GM21447 (cell line): ENCODE measurements at regions not wholly inside any gene's neighbourhood (a gene's known extent, or its start where the extent isn't known, plus 50 kb on each side); places are given as distances from the start of the nearest gene placed in this dataset.
"Not testable (repeated sequence)": the region's sequence is repeated elsewhere in the genome, so short reads cannot be mapped to it uniquely, and the experiment has no call there.

Experiments
- ATAC-seq: cut with Tn5 transposase; IDR thresholded peaks from one replicate; pipeline ENCODE4 v1.9.1; 2021; ENCODE audit not compliant: unreplicated experiment

DNA sequence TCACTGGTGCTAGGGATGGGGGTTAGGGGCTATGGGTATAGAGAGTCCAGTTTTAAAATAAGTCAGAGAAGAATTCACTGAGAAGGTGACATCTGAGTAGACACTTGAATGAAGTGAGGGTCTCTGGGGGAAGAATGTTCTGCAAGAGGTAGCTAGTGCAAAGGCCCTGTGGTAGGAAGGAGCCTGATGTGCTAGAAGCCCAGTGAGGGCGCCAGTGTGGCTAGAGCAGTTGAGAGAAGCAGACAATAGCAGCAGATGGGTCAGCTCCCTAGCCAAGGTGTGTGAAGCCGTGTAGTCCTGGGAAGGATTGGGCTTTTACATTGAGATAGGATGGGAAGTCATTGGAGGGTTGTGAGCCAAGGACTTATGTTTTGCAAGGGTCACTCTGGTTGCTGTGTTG is 105.8 kb upstream of the PELI1 start:
- no peak for ATAC-seq

DNA sequence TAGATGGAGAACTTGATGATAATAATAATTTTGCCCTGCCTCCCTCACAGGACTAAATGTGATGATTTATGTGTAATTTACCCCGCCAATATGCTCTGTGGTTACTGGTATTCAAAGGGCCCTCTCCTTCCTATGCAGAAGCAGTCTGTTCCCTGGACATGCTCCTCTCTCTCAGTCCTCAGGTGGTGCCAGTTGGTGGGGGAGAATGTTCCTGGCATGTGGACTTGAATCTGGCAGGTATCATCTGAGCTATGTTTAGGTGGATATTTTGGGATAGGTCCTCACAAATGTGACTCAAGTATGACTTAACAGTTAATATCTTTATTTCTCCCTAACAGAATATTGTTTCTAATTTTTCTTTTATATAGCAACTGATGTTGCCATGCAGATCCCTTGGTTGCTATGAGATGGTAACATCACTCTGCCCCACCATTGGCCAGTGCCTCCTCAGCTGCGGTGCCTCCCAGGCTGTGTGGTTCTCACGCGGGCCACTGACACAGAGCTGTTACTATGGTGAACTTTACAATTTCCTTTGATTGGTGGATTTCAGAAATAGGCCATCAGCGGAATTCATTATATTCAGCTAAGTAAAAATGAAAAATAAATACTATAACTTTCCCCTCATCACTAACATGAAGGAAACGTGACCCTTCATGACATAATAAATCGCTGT is 106.7 kb upstream of the PELI1 start:
- no peak for ATAC-seq

DNA sequence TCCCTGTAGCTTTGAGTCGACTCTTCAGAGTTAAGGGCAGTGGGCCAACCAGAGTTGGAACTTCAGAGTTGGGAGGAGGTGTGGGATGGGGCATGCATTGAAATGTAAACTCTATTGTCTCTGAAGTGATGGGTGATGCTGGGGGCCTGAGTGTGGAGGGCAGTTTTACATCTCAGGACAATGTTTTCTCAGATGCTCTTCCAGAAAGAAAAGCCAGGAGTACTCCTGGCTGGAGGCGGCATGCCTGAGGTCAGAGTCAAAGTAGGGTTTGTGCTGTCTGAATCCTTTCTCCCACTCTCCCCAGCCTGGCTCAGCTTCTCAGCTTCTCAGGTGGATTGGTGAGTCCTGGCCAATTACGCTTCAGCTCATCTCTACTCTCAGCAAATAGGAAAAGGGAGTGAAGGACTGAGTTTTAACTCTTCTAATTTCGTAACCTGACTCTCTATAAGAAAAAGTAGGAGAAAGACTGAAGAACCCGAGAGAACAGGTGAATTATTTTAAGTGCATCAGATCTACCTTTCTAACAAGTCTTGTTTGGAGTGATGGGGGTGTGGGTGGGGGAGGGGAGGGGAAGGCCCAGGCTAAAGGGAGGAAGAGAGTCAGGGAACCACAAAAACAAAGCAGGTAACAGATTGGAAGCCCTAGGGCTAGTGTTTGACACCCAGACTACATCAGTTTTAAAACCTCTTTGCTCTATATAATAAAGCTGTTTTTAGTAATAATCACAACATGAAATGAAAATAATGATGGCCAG is 107.5 kb upstream of the PELI1 start:
- ATAC-seq: no peak

DNA sequence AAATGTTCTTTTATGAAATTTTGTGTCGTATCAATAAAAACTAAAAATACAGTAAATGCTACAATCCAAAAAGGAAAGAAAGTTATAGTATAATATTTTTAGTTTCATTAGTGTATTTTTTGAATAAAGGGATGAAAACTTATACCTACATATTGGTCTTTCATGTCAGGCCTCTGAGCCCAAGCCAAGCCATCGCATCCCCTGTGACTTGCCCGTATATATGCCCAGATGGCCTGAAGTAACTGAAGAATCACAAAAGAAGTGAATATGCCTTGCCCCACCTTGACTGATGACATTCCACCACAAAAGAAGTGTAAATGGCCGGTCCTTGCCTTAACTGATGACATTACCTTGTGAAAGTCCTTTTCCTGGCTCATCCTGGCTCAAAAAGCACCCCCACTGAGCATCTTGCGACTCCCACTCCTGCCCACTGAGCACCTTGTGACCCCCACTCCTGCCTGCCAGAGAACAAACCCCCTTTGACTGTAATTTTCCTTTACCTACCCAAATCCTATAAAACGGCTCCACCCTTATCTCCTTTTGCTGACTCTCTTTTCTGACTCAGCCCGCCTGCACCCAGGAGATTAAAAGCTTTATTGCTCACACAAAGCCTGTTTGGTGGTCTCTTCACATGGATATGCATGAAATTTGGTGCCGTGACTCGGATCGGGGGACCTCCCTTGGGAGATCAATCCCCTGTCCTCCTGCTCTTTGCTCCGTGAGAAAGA is 108.2 kb upstream of the PELI1 start:
- ATAC-seq: not testable (repeated sequence)

DNA sequence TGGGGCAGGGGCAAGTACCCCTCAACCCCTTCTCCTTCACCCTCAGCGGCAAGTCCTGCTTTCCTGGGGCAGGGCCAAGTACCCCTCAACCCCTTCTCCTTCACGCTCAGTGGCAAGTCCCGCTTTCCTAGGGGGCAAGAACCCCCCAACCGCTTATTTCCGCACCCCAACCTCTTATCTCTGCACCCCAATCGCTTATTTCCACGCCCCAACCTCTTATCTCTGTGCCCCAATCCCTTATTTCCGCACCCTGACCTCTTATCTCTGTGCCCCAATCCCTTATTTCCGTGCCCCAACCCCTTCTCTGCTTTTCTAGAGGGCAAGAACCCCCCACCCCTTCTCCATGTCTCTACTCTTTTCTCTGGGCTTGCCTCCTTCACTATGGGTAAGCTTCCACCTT is 109.2 kb upstream of the PELI1 start:
- not testable (repeated sequence) for ATAC-seq

DNA sequence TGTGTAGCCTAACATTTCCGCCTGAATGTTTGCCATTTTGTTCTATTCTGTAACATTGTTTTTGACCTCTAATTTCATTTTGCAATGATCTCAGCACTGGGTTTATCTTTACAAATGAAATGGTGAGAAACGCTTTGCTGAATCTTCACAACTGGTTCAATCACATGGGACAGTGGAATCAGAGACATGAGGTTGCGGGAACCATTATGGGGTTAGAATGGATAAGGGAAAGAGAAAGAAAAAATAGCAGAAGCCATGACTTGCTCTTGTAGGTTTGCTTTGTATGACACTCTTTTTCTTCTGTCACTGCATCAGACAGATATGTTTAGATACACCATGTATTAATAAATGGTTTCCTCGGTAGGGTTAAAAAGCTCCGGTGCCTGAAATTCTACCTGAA is 114.3 kb upstream of the PELI1 start:
- ATAC-seq: no peak

DNA sequence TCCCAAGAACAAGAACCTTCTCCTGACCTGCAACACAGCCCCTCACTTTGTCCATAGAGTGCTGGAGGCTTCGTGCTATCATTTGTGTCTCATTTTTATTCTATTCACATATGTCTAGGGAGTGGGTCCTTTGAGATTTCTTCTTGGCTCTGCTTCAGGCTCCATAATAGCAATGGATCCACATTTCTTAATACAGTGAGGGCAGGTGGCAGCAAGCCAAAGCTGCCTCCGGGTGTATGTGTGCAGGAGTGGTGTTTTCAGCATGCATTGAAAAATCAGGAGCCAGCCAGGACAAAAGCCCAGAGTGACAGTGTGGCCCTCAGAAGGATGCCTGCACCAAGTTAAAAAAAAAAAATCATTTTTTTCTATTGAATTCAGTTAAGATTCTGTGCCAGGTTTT is 115.1 kb upstream of the PELI1 start:
- no peak for ATAC-seq

DNA sequence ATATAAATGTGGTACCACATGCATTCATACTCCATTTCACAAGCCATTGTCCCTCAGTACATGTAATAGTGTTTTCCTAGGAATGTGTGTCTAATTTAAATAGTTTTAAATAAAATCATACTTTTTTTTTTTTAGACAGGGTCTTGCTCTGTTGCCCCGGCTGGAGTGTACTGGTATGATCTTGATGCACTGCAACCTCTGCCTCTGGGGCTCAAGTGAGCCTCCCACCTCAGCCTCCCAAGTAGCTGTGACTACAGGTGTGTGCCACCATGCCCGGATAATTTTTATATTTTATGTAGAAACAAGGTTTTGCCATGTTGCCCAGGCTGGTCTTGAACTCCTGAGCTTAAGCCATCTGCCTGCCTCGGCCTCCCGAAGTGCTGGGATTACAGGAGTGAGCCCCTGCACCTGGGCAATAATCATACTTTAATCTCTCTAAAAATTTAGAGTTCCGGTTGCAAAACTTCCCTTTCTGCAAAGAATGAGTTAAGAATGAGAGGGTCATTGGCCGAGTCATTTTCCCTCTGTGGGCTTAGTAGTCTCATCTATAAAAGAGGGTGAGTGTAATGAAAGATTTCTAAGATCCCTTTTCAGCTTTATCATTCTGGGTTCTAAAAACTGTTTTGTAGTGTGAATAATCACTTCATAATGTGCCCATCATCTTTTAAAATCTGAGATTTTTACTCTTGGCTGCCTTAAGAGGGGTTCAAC is 116.0 kb upstream of the PELI1 start:
- peak; percentile 25 for ATAC-seq

DNA sequence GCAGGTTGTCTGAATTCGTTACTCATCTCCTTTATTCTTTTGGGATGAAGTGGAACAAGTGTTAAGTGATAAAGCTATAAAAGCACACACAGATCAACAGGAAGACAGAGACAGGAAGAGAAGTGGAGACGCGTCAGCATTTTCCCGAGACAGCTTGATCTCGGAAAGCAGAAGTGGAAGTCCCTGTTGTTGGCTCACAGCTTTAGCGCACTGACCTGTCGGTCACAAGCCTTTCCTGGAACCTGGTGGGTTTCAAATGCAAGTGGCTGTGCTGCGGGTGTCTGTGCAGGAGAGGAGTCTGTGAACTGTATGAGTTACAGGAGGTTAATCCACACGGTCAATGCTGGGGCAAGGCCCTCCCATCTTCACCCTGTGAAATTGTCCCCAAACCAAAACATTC is 116.6 kb upstream of the PELI1 start:
- peak; percentile 97 for ATAC-seq

DNA sequence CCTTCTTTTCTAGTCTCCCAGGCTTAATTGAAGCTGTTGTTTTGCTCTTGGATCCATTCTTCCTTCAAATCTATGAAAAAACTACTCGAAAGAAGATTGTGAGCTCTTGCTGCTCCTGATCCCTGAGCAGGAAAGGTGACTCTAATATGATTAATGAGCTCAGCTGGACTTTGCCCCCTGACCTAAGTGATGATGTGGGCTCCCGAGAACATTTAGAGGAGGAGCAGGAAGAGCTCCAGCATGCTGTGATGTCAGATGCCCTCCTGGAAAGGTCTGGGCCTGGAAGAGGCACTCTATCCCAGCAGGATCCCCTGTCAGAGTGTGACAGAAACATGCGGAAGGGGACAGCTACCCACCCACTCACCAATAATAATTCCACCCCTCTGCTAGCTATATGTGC is 117.9 kb upstream of the PELI1 start:
- ATAC-seq: no peak

DNA sequence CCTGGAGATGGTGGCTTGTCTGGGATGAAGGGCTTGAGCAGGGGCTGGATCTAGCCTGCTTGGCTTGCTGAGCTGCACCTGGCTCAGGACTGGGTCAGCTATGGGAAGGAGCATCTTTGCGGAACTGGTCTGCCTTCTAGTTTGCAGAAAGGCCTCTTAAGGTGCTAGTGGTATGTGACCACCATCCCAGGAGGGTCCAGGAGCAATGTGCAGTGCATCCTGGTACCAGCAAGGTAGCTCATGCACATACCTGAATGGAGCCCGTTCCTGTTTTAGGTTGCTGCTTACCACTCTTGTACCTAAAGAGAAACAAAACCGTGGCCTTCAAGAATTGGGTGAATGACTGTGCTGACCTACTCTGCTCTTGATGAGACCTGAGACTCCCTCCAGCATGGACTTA is 118.6 kb upstream of the PELI1 start:
- no peak for ATAC-seq

DNA sequence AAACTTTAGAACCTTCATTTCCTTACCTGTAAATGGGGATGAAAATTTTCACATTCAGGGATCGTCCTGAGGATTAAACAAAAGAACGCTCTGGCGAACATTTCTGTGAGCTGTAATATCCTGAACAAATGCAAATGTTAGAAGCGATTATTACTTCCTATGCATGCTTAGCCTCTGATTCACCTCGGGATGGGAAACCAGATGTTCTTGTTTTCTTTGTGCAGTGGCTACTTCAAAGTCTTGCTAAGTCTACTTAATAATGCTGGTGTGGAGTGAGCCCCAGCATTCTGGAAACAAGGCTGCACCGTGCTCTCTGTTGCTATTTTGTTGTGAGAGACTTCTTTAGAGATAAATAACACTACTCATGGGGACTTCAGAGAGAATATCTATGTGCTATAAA is 119.1 kb upstream of the PELI1 start:
- ATAC-seq: no peak

DNA sequence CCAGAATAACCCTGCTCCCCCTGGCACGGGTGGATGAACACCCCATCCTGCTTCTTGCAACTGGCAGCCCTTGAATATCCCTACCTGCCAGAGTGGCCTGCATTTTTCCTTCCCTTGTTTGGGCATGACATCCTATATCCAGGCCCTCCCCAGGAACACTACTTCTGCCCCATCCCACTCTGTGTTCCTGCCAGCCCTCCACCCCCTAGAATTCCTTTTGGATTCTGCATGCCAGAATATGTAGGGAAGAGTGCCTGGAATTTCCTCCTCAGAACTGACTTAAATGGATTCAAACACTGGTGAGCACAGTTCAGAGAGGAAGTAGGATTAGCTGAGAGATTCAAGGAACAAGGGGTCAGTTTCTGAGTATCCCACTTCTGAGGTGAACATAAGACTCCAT is 123.5 kb upstream of the PELI1 start:
- no peak for ATAC-seq

DNA sequence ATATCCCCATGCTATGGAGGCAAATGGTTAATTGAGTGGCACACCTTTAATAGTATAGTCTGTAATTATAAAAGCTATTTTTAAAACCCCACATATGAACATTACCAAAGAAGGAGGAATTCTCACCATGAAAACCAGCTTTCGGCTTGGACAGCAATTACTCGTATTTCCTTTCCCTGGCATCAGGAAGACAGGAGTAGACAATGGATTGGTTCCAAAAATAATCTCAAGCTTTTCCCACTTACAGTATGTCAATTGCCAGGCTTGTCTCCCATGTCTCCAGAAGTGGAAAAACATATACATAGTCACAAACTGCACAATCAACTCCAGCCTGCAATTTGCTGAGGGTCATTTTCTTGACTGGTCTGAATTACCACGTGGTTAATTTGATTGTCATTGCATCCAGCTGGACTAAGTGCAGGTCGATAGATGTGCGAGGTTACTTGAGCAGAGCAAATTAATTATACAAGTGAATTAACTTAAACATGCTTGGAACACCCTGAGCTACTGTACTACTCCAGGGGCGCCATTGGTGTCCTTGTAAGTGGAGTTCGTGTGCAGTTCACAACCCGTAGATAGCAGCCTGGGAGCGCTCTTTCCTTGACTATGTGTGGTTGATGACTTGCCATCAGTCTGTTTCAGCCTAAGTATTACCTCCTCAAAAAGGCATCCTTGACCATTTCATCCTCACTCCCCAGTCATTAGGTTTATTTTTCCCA is 124.3 kb upstream of the PELI1 start:
- ATAC-seq: no peak

DNA sequence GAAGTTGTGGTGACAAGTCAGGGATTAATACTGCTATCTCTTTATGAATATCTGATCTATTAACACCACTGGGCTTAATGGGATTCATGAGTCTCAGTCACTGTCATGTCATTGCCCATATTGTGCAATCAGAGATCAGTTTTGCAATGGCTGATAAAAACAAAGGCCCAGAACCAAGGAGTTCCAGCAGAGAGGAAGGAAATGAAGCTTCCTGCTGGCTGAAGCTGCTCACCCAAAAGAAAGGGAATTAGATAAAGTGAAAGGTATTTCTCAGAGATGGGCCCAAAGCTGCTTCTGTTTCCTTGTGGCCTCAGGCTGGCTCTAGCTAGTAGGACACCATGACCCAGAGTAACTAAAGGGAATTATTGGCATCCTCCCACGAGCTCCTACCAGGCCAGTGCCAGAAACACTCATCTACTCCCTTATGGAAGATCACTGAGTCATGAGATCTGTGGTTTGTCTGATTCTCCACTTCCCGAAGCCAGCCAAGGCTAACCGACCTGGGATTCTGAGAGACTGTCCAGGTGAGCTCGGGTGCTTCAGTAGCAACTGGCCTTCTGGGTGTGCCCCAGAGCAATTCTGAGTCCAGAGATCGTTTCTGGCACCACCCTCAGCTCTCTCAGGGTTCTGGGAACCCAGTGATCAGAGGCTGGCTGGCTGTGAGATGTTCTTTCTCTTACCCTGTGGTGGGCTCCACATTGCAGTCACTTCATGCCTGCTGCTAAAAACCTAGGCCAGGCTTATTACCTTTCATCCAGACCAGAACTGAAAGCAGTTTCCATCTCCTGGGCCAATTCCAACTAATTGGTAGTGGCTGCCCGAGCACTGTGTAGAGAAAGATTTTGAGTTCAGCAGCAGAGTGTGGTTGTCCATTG is 129.5 kb upstream of the PELI1 start:
- no peak for ATAC-seq

DNA sequence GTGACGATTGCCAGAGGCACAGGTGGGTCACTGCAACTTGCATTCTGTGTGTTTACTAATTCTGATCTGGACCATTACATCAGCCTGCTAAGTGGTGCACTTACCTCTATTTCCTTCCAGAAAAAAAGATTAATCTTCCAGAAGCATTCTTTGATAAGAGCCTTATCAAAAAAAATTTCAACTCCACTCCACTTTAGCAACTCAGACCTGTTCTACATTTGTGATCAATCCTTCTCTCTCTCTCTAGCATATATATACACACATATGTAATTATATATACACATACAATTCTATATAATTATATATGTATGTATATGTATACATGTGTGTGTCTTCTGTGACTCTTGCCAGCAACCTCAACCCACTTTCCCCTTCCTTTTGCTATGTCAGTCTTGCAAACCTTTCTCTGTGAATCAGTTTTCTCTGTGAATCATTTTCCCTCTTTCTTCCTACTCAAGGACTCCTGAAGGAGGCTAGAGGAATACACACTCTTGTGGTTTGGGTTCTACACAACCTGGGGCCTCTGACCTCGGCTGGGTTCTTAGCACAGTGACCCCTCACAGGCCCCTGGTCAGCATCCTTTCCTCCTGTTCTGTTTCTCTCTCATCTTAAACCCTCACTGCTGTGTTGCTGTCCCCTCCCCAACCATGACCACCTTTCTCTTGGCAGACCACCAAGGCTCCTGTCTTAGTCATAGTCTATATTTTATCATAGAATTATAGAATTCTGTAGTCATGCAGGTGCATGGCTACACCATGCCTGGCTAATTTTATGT is 130.4 kb upstream of the PELI1 start:
- ATAC-seq: no peak

DNA sequence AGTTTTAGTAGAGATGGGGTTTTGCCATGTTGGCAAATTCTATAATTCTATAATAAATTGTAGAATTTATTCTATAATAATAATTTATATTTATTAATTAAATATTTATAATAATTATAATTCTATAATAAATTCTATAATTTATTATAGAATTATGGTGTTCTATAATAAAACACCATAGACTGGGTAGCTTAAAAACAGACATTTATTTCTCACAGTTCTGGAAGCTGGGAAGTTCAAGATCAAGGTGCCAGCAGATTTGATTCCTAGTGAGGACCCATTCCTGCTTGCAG is 130.9 kb upstream of the PELI1 start:
- no peak for ATAC-seq

DNA sequence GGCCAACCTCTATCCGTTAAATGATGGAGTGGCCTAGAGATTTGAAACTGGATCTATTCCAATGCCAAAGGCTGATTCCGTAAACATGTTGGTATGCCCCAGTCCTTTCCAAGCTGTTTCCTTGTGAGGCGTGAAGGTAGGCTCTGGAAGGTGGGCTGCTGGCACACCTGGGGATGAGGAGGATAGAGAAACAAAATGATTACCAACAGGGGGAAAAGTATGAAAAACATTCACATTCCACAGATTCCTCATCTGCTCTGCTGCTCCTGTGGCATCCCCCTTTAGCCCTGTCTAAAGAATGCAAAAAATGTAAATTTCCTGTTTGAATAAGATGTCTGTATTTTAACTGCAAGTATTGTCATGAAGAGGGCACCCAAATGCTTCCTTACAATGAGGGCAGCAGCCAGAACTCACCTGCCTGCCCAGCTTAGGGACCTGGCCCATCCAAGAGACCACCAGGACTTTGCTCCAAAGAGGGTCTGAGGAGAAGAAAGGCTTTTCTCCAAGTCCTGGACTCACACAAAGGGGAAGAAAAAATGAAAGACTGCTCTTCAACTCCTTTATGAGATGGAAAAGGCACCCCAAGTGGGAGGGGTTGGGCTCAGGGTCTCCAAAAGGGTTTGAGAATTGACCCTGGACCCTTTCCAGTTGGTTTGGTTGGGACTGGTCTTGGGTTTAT is 132.3 kb upstream of the PELI1 start:
- ATAC-seq: no peak
